GM18499 (cell line): ENCODE measurements at regions not wholly inside any gene's neighbourhood (a gene's known extent, or its start where the extent isn't known, plus 50 kb on each side); places are given as distances from the start of the nearest gene placed in this dataset.

Experiments used
- ATAC-seq: cut with Tn5 transposase; IDR thresholded peaks from one replicate; pipeline ENCODE4 v1.9.1; 2021; ENCODE audit warnings: moderate number of reproducible peaks; ENCODE audit not compliant: insufficient read depth, unreplicated experiment

DNA sequence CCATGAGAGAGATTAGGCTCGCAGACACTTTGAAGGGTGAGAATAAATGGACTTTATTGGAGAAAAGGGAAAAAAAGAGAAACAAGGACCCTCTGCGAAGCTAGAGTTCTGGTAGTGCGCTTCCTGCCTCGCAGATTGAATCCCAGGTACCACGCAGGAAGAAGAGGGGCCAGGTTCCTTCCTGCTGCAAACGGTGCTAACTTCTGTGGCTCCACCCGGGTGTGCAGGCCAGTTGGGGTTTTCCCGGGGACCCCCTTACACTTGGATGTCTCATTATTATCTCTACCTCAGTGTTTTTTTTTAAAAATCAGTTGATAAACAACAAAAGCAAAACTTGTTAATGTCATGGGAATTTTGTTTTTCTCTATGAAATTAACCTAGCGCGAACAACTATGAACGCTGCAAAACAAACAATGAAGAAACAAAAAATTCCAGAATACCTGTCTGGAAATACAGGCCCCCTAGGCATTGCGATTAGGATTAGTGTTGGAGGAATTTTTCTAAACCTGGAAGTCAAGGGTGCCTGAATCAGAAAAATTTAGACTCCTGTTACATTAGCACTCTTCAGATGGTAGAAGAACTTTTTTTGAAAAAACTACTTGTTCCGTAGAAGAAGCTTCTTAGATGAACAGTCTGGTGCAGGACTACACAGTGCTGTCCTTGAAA lies 414.5 kb downstream of the MAN2A1 start:
- no peak for ATAC-seq

DNA sequence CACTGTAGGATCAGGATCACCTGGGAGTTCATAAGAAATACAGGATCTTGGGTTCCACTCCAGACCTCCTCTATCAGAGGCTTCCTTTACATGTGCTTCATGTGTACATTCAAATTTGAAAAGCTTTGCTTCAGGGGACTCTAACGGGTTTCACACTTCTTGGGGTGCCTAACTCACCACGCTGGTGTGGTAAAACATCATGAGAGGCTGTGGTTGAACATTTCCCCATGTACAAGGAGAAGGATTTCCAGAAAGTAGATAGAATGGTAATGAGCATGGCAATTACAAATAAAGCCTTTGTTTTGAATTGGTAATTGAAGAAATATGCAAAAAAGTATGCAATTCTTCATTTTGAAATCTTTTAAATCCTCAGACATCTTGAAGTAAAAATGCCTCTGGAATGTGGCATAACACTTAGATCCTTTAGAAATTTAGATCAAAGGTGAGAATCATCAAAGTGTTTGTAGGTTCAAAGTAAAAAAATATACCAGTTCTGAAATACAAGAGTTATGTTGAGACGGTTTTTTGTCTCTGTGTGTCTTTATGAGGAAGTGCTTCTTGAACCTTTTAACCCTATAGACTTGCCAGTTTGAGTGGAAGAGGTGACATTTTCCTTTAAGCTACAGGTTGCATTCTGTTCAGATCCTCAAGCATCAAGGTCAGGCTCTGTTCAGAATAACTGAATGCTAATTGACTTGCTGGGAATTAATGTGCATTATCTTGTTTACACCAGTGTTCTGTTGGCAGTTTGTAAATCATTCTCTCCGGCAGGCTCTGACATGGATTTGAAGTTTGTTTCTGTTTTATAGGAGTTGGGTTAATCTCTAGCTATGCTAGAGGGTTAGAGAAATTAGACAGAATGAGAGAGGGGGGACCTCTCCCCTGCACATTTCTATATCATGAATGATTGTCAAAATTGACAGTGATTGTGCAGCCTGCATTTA lies 415.3 kb downstream of the MAN2A1 start:
- ATAC-seq = no peak

DNA sequence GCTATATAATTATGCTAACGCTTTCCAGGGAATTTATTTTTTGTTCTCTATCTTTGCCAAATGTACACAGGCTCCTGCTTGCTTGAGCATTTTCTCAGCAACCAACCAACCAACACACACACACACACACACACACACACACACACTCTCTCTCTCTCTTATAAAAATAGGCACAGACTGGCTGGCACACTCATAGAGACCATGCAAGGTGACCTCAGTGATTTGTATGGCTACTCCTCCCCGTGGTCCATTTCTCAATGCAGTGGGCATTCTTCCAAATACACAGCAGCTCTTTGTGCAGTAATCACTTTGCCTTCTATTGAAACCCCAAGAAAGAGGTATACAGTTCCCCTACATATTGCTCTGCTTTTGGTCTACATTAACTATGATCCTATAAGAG lies 416.0 kb downstream of the MAN2A1 start:
- no peak for ATAC-seq

DNA sequence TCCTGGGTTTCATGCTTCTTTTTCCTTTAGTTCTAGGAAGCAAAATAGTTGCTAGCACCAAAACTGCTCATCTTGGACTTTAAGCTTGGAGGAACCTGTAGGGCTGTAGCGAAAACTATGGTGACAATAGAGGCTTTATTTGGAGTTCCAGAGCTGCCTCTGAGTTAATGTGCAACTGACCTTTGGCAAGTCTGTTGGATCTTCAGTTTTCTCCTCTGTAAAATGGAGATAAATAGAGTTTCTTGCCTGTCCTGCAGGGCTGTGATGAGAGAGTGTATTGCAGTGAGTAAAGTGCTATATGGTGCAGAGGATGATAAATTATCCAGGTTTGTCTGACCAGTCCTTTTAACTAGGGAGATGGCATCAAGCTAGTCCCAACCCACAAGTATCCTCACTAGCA lies 417.0 kb downstream of the MAN2A1 start:
- no peak for ATAC-seq

DNA sequence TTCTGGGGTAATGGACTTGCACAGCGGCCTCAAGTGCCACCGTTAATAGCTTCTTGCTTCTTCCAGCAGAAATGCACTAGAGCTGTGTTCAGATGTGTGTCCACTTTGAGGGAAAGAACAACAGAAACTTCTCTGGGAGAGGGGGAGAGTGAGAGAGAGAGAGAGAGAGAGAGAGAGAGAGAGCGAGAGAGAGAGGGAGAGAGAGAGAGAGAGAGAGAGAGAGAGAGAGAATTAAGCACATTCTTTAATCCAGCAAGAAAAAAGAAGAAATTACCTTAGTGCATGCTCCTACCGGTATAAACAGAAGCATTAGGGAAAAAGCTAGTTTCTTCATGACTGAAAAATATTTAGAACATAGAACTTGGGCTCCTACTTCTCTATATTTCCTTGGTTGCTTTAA lies 418.8 kb downstream of the MAN2A1 start:
- no peak for ATAC-seq

DNA sequence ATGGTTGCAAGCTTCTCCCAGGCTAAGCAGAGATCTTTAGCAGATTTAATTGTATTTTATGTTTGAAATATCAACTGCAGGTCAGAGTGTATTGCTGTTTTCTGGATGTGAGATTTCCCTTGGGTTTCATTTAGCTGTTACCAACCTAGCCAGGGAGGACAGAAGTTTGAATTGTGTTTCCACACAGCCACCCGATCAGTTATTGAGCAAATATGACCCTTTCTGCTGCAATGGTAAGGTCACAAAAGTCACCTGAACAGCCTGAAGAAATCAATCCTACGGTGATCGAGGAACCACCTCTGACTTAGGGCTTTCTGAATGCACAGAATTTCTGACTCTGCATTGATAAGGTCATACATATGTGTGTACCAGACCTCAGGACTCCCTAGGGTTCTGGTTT lies 419.9 kb downstream of the MAN2A1 start:
- ATAC-seq = no peak

DNA sequence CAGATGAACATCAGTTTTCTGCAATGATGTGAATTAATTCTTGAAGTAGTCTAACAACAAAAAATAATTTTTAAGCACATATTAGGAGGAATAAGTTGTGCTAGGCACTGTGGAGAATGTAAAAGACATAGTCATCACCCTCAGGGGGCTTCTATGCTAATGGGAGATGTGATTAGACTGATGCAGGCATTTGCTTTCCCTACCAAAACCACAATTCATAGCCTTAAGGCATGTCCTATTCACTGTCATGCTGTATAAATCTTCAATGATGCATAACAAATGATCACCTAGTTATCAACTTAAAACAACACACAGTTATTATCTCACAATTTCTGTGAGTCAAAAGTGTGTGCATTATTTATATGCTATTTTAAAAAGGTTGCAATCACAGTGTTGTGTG lies 422.6 kb downstream of the MAN2A1 start:
- no peak for ATAC-seq

DNA sequence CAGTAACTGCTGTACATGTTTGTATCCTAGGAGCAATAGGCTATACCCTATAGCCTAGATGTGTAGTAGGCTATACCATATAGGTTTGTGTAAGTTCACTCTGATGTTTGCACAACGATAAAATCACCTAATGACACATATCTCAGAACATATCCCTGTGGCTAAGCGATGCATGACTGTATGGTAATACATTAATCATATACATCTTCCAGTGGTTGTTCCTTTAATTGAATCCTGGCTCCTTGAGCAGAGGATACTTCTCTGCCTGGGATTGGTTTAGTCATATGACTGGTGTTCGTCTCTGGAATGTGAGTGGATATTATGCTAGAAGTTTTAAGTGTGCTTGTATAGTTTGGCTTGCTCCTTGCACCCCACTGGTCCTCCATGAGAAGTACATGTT lies 425.8 kb downstream of the MAN2A1 start:
- no peak for ATAC-seq

DNA sequence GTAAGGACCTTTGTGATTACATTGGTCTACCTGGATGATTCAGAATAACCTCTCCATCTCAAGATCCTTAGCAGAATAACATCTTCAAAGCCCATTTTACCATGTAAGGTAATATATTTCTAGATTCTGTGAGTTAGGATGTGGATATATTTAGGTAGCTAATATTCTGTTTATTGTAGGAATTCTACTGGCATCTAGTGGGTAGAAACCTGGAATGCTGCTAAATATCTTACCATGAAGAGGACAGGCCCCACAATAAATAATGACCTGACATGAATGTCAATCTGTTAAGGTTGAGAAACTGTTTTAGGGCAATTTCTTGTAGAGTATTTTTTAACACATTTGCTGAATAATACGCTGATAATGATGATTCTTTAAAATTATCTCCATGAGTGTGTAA lies 426.8 kb downstream of the MAN2A1 start:
- no peak for ATAC-seq

DNA sequence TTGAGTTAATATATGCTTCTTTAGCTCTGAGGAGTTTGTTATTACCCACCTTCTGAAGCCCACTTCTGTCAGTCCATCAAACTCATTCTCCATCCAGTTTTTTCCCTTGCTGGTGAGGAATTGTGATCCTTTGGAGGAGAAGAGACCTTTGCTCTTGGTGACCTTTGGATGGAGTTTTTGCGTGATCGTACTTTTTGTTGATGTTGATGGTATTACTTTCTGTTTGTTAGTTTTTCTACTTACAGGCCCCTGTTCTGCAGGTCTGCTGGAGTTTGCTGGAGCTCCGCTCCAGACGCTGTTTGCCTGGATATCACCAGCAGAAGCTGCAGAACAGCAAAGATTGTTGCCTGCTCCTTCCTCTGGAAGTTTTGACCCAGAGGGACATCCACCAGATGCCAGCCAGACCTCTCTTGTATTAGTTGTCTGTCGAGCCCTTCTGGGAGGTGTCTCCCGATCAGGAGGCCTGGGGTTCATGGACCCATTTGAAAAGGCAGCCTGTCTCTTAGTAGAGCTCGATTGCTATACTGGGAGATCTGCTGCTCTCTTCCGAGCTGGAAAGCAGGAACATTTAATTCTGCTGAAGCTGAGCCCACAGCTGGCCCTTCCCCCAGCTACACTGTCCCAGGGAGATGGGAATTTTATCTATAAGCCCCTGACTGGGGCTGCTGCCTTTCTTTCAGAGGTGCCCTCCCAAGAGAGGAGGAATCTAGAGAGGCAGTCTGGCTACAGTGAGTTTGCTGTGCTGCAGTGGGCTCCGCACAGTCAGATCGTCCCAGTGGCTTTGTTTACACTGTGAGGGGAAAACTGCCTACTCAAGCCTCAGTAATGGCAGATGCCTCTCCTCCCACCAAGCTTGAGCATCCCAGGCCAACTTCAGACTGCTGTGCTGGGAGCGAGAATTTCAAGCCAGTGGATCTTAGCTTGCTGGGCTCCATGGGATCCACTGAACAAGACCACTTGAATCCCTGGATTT lies 445.5 kb downstream of the MAN2A1 start:
- ATAC-seq = no peak

DNA sequence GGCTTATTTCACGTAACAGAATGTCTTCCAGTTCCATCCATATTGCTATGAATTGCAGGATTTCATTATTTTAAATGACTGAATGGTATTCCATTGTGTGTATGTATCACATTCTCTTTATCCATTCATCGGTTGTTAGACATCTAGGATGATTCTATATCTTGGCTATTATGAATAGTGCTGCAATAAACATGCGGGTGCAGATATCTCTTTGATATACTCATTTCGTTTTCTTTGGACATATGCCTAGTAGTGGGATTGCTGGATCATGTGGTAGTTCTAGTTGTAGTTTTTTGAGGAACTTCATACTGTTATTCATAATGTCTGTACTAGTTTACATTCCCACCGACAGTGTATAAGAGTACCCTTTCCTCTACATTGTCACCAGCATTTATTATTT lies 460.5 kb downstream of the MAN2A1 start:
- ATAC-seq = no peak

DNA sequence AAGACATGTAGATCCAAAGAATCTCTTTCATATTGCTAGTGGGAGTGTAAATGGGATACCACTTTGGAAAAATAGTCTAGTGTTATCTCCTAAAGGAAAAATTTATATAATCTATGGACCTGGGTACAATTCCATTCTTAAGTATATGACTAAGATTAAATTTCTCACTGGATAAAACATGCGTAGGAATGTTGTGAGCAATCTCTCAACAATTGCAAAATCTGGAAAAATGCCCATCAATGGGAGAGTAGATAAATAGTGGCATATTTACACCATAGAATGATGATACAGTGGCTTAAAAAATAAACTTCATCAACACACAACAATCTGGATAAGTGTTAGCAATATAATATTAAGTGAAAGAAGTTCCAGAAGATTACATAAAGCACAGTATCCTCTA lies 469.5 kb downstream of the MAN2A1 start:
- ATAC-seq = no peak

DNA sequence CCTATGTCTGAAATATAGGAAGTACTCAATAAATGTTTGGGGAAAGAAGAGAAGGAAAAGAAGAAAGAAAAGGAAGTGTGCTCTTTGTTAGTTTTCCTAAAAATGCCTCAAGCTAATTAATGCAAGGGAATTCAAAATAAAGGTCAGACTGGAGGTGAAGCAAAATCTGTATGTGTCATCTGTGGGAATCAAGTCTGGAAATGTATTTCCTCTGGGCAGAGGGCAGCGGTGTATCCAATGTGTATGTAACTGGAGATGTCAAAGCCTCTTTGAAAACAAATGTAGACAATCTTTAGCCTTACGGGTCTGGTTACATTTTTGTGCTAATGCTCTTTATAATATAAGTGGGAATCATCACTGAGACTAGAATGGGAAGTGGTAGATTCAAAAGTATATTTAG lies 471.4 kb downstream of the MAN2A1 start:
- ATAC-seq = no peak

DNA sequence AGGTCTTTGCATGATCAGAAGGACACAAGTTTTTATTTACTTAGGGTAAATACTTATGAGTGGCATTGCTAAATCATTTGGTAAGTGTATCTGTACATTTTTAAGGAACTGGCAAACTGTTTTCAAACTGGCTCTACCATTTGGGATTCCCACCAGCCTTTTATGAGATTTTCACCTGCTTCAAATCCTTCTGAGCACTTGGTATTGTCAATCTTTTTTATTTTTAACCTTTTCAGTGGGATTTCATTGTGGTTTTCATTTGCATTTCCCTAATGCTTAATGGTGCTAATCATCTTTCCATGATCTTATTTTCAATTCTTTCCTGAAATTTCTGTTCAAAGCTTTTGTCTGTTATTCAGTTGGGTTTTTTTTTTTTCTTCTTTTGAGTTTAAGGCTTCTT lies 475.6 kb downstream of the MAN2A1 start:
- no peak for ATAC-seq

DNA sequence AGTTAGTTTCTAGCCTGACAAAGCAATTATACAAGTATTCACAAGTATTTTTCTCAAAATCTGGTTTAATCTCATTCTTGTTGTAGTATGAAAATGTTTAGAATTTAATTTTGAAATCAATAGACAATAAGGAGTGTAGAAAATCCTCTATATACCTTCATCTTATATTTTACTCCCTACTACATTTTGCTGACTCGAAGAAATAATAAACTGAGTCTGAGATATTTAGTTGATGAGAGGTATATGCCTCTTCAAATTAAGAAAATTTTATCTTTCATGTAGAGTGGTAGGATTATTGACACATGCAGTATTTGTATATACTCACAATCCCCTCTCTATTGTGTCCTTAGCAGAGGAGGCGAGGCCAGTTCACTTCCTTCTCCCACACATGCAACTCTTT lies 477.7 kb downstream of the MAN2A1 start:
- no peak for ATAC-seq

DNA sequence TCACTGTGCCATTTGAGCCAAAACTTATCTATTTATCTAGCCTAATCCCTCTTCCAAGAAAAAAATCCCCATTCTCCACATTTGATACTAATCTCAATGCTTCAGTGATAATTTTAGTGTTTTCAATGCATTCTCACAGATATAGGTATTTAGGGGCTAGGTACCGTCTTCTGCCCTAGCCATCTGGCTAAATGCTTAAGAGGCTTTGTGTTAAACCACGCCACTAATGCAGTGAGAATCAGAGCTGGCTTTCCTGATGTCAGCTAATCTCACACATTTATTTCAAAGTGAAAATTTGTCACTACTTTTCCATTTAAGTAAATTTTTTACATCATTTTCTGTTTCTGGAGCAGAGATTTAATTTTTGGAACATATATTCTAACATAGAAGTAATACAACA lies 479.7 kb downstream of the MAN2A1 start:
- no peak for ATAC-seq

DNA sequence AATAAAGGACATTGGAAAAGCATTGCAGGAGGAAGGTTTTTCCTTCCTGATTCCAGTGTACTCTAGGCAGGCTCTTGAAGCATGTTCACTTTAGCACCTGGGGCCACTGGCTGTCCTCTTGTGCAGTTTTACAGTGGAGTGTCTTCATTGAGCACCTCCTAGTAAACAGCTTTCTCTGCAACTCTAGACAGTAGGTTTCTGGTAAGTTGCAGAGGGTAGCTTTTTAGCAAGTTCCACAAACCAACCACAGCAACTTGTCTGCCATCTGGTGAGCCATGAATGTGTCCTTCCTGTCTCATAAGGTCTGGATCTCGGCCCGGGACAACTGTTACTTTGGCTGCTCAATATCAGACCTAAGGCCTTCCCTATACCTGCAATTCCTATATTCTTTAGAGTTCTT lies 488.0 kb downstream of the MAN2A1 start:
- ATAC-seq = no peak

DNA sequence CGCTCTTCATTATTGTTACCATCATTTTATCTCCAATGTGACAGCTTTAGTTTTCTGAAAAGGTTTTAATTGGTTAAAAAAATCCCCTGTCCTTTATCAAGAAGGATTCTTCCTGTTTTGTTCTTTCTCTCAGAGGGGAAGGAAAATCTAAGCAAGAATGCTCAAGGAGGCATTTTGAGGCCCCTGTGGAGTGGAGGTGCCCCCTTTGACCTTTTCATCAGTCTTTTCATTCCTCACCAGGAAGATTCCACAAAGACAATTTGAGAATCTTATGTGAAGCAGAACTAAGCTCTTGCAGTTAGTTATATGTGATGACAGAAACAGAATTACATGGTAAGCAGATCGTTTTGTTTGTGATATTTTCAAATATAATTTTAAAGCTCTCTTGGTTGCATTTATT lies 489.6 kb downstream of the MAN2A1 start:
- no peak for ATAC-seq

DNA sequence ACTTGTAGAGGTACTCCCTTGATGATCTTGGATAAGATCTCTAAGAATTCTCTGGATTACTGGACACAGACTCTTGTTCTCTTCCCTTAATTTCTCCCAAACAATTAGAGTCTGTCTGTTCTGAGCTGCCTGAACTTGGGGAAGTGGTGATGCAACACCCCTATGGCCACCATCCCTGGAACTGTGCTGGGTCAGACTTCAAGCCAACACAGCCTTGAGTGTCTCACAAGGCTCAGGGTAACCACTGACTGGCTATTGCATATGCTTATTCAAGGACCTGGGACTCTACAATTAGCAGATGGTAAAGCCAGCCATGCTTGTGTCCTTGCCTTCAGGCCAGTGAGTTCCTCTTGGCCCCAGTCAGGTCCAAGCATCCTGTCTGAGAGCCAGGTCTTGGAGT lies 504.5 kb downstream of the MAN2A1 start:
- ATAC-seq = no peak

DNA sequence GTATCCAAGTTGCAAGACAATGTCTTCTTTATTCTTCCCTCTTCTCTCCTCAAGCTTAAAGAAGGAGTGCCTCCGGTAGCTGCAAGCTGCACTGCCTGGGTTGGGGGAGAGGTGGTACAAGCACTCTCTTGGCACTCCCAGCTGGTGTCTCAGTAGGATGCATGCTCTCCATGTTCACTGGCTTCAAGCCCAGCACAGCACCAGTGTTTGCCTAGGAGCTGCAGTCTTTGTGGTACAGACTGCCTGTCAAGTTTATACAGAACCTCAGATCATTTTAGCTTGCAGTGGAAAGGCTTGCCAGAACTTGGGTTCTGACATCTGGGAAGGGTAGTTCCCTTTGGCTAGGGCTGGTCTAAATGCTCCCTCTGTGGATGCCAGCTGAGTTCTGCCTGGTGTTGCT lies 505.6 kb downstream of the MAN2A1 start:
- ATAC-seq = no peak

DNA sequence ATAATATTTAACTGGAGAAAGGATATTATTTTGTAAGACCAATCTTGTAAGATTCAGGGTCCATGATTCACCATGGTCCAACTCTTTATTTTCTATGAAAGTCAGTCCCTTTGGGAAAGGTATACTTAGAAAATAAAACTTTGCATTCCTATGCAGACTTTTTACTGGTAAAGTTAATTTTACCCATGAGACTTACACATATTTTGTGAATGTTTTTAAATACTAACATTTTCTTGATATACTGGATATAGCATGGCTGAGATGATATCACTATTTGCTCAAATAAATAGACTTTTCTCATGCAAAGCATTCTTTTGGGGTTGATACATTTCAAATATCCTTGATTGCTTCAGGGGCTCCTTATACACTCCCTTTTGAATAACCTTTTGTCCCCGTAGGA lies 512.1 kb downstream of the MAN2A1 start:
- no peak for ATAC-seq
